ENCODE measurements at regions not wholly inside any gene's neighbourhood (a gene's known extent, or its start where the extent isn't known, plus 50 kb on each side); places are given as distances from the start of the nearest gene placed in this dataset.

- TF ChIP-seq CTCF (conservative IDR thresholded peaks at IDR 0.05) (no peak), EZH2 (IDR thresholded peaks at IDR 0.05; ENCODE audit: low read depth) (no peak)
These were observed 1357.5 kb upstream of the C9orf72 start for GRCh38 chr9:28930766-28931165.

Measured in PC-9 (cell line).